GM12872 (cell line): ENCODE measurements at regions not wholly inside any gene's neighbourhood (a gene's known extent, or its start where the extent isn't known, plus 50 kb on each side); places are given as distances from the start of the nearest gene placed in this dataset.

Experiments used
- TF ChIP-seq, protein P1 (sequence below): IDR thresholded peaks from 3 replicates; pipeline ENCODE4 v1.5.1; 2011; ENCODE audit warnings: low read depth, mild to moderate bottlenecking, low read length, moderate library complexity; ENCODE audit not compliant: insufficient read depth

DNA sequence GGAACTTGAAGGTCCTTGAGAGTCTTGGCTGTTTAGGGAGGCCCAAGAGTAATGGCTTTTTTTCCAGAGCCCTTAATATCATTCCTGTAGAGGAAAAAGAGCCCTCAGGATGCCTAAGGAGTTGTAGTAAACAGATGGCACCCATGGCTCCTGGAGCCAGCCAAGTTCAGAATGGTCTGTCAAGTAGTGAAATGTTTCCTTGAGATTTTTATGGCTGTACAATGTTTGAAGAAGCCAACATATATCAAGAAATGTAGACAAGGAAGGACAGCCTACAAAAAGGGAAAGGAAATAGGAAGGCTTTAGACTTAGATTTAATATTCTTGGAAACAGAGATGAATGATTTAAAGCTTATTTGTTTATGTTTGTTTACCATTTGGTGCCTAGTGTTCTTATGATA lies 334.8 kb downstream of the SATB1 start:
- TF ChIP-seq, protein P1, sequence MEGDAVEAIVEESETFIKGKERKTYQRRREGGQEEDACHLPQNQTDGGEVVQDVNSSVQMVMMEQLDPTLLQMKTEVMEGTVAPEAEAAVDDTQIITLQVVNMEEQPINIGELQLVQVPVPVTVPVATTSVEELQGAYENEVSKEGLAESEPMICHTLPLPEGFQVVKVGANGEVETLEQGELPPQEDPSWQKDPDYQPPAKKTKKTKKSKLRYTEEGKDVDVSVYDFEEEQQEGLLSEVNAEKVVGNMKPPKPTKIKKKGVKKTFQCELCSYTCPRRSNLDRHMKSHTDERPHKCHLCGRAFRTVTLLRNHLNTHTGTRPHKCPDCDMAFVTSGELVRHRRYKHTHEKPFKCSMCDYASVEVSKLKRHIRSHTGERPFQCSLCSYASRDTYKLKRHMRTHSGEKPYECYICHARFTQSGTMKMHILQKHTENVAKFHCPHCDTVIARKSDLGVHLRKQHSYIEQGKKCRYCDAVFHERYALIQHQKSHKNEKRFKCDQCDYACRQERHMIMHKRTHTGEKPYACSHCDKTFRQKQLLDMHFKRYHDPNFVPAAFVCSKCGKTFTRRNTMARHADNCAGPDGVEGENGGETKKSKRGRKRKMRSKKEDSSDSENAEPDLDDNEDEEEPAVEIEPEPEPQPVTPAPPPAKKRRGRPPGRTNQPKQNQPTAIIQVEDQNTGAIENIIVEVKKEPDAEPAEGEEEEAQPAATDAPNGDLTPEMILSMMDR: no peak

DNA sequence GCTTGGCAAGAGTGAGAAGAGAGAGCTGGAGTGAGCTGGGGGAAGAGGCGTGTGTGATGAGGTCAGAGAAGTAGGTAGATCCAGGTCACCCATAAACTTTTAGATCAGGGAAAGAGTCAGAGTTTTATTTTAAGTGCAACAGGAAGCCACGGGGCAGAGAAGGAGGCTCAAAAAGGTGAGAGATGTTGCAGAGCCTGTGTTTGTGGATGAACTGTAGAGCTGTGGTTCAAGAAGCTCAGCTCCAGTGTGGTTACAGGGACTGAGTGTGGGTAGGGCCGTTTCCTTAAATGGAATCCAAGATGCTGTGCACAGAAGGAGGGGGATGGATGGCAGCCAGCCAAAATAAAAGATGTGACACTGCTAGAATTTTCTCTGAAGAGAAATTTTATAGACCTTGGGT lies 337.2 kb downstream of the SATB1 start:
- TF ChIP-seq, protein P1: no peak

DNA sequence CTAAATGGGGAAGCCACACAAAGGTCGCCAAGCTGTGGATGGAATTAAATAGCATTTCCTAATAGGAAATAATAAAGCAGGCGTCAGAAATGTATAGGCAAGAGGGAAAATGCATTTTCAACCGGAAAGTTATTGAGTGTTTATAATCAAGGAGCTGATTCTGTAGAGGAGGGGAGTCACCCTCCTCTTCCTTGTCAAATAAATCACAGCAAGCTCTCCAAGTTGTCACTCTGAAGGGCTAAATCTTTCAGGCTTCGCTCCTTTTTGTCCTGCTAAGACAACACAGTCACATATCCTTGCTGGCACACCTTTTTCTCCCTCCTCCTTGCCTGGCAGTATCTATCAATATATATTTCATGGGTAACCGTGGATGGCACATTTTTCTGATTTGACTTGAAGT lies 338.4 kb downstream of the SATB1 start:
- TF ChIP-seq, protein P1: no peak

DNA sequence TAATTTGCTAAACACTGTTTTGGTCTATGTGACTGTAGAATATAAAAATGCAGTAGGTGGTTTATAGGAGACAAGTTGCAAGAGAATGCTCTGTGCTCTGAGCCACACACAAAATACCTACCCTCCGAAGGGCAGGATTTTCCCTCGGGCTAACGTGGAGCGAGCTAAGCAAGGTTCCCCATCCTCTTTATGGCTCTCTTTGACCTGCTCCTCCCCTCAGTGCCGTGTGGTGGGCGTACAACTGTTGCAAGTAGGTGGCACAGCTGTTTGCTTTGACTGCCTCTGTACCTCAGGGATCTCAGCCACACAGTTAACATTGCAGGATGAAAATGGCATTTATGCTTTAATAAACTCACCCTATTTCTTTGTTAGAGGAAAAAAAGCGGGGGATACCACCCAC lies 339.1 kb downstream of the SATB1 start:
- TF ChIP-seq, protein P1: no peak

DNA sequence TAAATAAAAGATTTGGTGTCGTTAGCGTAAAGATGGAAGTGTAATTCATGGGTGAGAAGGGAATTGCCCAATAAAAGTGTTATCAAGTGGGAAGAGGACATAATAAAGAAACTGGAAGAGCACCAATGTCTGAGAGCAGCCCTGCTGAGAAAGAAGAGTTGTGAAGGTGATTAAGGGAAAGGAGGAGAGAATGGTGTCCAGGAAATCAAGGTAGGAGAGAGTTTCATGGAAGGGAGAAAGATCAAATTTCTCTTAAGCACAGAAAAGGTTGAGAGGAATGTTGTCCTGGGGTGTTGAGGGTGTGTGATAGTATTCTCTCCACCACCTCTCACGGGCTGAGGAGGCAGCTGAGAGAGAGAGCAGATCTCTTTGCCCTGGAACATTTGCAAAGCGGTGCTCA lies 339.7 kb downstream of the SATB1 start:
- TF ChIP-seq, protein P1: no peak

DNA sequence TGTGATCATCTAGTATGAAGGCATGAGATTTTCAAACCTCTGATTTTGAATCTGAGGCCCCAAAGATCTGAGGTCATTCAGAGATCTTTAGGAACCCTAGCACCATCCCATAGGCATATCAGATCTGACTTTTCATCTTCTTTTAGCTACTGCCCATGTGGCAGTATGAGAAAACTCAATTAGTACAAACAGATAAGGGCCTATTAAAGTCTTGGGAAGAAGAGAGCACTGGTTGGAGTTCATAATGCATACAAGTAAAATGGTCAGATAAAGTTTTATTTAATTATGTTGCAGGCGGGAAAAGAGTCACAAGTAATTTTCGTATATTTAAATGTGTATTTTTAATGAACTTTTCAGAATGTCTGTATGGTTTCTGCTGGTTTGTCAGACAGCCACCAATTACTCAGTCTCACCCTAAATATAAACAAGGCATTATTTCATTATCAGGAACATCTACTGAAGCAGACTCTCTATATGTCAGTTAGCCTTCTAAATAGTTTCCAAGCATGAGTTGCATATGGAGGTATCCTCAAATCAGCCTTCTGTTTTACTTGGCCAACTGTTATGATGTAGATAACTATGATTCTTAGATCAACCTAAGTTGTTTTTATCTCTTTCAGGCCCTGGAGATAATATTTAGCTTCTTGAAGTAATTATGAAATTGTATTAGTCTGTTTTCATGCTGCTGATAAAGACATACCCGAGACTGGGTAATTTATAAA lies 340.3 kb upstream of the TBC1D5 start:
- TF ChIP-seq, protein P1: no peak

DNA sequence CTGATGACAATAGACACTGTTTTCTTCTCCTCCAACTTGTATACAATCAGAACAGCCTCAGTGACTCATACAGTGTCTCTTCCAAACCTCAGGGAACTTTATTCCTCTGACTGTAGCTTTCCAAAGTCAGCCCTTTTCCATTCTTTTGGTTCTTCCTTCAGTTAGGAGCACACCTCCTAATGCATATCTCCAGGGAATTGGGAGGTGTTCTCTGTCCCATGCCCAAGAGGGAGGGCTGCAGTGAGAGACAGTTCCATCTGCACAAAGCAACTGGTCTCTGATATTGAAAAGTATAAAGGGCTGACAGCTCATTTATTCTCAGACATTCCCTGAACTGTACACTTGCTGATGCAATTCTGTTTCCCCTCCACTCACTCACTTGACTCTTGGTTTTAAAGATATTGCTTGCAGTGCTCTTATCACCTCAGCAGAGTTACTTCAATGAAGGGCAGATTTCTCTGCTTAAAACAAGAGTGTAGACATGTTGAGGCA lies 337.8 kb upstream of the TBC1D5 start:
- TF ChIP-seq, protein P1: no peak
